MM.1S (cell line): ENCODE measurements at regions not wholly inside any gene's neighbourhood (a gene's known extent, or its start where the extent isn't known, plus 50 kb on each side); places are given as distances from the start of the nearest gene placed in this dataset.

Source experiments
- DNase-seq: peaks from one replicate; pipeline ENCODE4 v3.0.0-alpha.2; 2015
- H2AFZ ChIP-seq: fragments of 300-600 bp; sonication (generic); 2 replicates; pipeline ENCODE4 v1.6.0; 2016; ENCODE audit warnings: antibody characterized with exemption, low read length
- H3F3A ChIP-seq: fragments of 300-600 bp; sonication (generic); 2 replicates; pipeline ENCODE4 v1.6.1; 2016; ENCODE audit warnings: mild to moderate bottlenecking, antibody characterized with exemption, low read length, moderate library complexity, mixed read lengths; ENCODE audit not compliant: insufficient read depth
- H3K27ac ChIP-seq: fragments of 300-600 bp; sonication (generic); 2 replicates; pipeline ENCODE4 v1.5.1; 2016; ENCODE audit warnings: mild to moderate bottlenecking, low read length
- H3K27me3 ChIP-seq: fragments of 300-600 bp; sonication (generic); replicated peaks from 2 replicates; pipeline ENCODE4 v1.6.0; 2016; ENCODE audit warnings: low read length; ENCODE audit not compliant: insufficient read depth
- H3K36me3 ChIP-seq: fragments of 300-600 bp; sonication (generic); replicated peaks from 2 replicates; pipeline ENCODE4 v1.6.1; 2016; ENCODE audit warnings: mild to moderate bottlenecking, low read length, mixed read lengths; ENCODE audit not compliant: insufficient read depth
- H3K4me1 ChIP-seq: fragments of 300-600 bp; sonication (generic); 2 replicates; pipeline ENCODE4 v1.6.1; 2016; ENCODE audit warnings: low read length, mixed read lengths
- H3K4me2 ChIP-seq: fragments of 300-600 bp; sonication (generic); 2 replicates; pipeline ENCODE4 v1.6.0; 2016; ENCODE audit warnings: low read depth, low read length
- H3K4me3 ChIP-seq: fragments of 300-600 bp; sonication (generic); 2 replicates; pipeline ENCODE4 v1.5.1; 2016; ENCODE audit warnings: low read length, mixed read lengths
- H3K79me2 ChIP-seq: fragments of 300-600 bp; sonication (generic); 2 replicates; pipeline ENCODE4 v1.6.1; 2016; ENCODE audit warnings: mixed run types, low read length, mixed read lengths
- H3K9ac ChIP-seq: fragments of 300-600 bp; sonication (generic); 2 replicates; pipeline ENCODE4 v1.6.1; 2016; ENCODE audit warnings: low read length, mixed read lengths
- H3K9me2 ChIP-seq: fragments of 300-600 bp; sonication (generic); replicated peaks from 2 replicates; pipeline ENCODE4 v1.6.1; 2016; ENCODE audit warnings: mild to moderate bottlenecking, low read length, mixed read lengths; ENCODE audit not compliant: insufficient read depth
- H3K9me3 ChIP-seq: fragments of 300-600 bp; sonication (generic); replicated peaks from 2 replicates; pipeline ENCODE4 v1.6.1; 2016; ENCODE audit warnings: mild to moderate bottlenecking, low read length, mixed read lengths; ENCODE audit not compliant: insufficient read depth
- H4K20me1 ChIP-seq: fragments of 300-600 bp; sonication (generic); 2 replicates; pipeline ENCODE4 v1.6.1; 2016; ENCODE audit warnings: mild to moderate bottlenecking, low read length, moderate library complexity, mixed read lengths; ENCODE audit not compliant: insufficient read depth
- CTCF ChIP-seq: fragments of 300-600 bp; sonication (generic); IDR thresholded peaks from 2 replicates; pipeline ENCODE4 v1.5.1; 2016; ENCODE audit warnings: antibody characterized with exemption, low read length, mixed read lengths
- EZH2 ChIP-seq: fragments of 300-600 bp; sonication (generic); optimal IDR thresholded peaks from 2 replicates; pipeline ENCODE3; 2017; ENCODE audit warnings: low read depth, mild to moderate bottlenecking, antibody characterized with exemption, low read length, mixed read lengths
- EZH2phosphoT487 ChIP-seq: fragments of 300-600 bp; sonication (generic); IDR thresholded peaks from 2 replicates; pipeline ENCODE4 v1.6.1; 2018; ENCODE audit warnings: antibody characterized with exemption, low read length

- no peaks in the 10 kb centered on the region for H3K27me3 ChIP-seq
- H3K36me3 ChIP-seq: no peaks in the 10 kb centered on the region
- no peak overlapping the region for H3K9ac ChIP-seq
- H3K79me2 ChIP-seq: no peaks in the 10 kb centered on the region
- H3K4me2 ChIP-seq: no peak overlapping the region
- H4K20me1 ChIP-seq: no peaks in the 10 kb centered on the region
- H3K27ac ChIP-seq: peak overlapping the region; percentile 0; the same call in 1 of the 2 replicates
- no peak for TF ChIP-seq CTCF
- DNase-seq: peak; percentile 54
- no peaks in the 10 kb centered on the region for H3K4me1 ChIP-seq
- no peaks in the 10 kb centered on the region for H3F3A ChIP-seq
- no peaks in the 10 kb centered on the region for H3K9me2 ChIP-seq
- no peaks in the 10 kb centered on the region for H3K9me3 ChIP-seq
- no peak overlapping the region for H2AFZ ChIP-seq
- no peak overlapping the region for H3K4me3 ChIP-seq
Measured at GRCh38 chr18:24539866-24540617, 79.6 kb downstream of the HRH4 start.

- Histone ChIP-seq H3K79me2 (no peaks in the 10 kb centered on the region), H3K4me3 (no peak overlapping the region), H3K9me2 (no peaks in the 10 kb centered on the region), H3K4me1 (no peaks in the 10 kb centered on the region), H3K27me3 (no peaks in the 10 kb centered on the region), H3K9me3 (no peaks in the 10 kb centered on the region), H3F3A (no peaks in the 10 kb centered on the region), H2AFZ (no peak overlapping the region), H3K27ac (no peak overlapping the region), H3K9ac (no peak overlapping the region), H4K20me1 (no peaks in the 10 kb centered on the region), H3K4me2 (no peak overlapping the region), H3K36me3 (no peaks in the 10 kb centered on the region)
- TF ChIP-seq CTCF: no peak
- TF ChIP-seq EZH2: no peak
- no peak for TF ChIP-seq EZH2phosphoT487
- DNase-seq: no peak
Measured at GRCh38 chr18:24540896-24541295, 80.5 kb downstream of the HRH4 start.

GRCh38 chr18:24543086-24543794 is 82.8 kb downstream of the HRH4 start:
- no peaks in the 10 kb centered on the region for H3K4me1 ChIP-seq
- DNase-seq: no peak
- no peaks in the 10 kb centered on the region for H3F3A ChIP-seq
- no peaks in the 10 kb centered on the region for H3K9me3 ChIP-seq
- H3K79me2 ChIP-seq: no peaks in the 10 kb centered on the region
- no peak overlapping the region for H3K4me3 ChIP-seq
- no peaks in the 10 kb centered on the region for H3K9me2 ChIP-seq
- H3K9ac ChIP-seq: no peak overlapping the region
- no peaks in the 10 kb centered on the region for H4K20me1 ChIP-seq
- TF ChIP-seq CTCF (no peak), EZH2 (no peak), EZH2phosphoT487 (no peak)
- H3K36me3 ChIP-seq: no peaks in the 10 kb centered on the region
- H3K27me3 ChIP-seq: no peaks in the 10 kb centered on the region
- no peak overlapping the region for H2AFZ ChIP-seq
- H3K27ac ChIP-seq: no peak overlapping the region
- no peak overlapping the region for H3K4me2 ChIP-seq
